Fibroblast of the aortic adventitia (primary cell): ENCODE measurements at regions not wholly inside any gene's neighbourhood (a gene's known extent, or its start where the extent isn't known, plus 50 kb on each side); places are given as distances from the start of the nearest gene placed in this dataset.

ENCODE experiments used
- DNase-seq: peaks from one replicate; pipeline ENCODE4 v3.0.0-alpha.2; 2010; ENCODE audit warnings: low read depth
- H3K4me3 ChIP-seq: 2 replicates; pipeline ENCODE4 v1.5.1; 2011; ENCODE audit warnings: low read depth, mild to moderate bottlenecking, control low read depth, low read length, moderate library complexity
- CTCF ChIP-seq: IDR thresholded peaks from 2 replicates; pipeline ENCODE4 v1.5.1; 2011; ENCODE audit warnings: mild to moderate bottlenecking, low read length, control low read depth, inconsistent platforms; ENCODE audit not compliant: insufficient read depth

GRCh38 chr17:27973258-27974044, 69.0 kb upstream of the NLK start:
- no peak overlapping the region for H3K4me3 ChIP-seq
- no peak for TF ChIP-seq CTCF
- DNase-seq, result no peak

- H3K4me3 ChIP-seq, result no peak overlapping the region
- TF ChIP-seq CTCF, result no peak
- no peak for DNase-seq
Measured at GRCh38 chr17:27974045-27974436, 68.4 kb upstream of the NLK start.

GRCh38 chr17:27974531-27975145, 67.8 kb upstream of the NLK start:
- no peak overlapping the region for H3K4me3 ChIP-seq
- TF ChIP-seq CTCF, result no peak
- DNase-seq, result no peak

GRCh38 chr17:27975146-27976011, 67.1 kb upstream of the NLK start:
- no peak overlapping the region for H3K4me3 ChIP-seq
- peak; percentile 26 for DNase-seq
- no peak for TF ChIP-seq CTCF

GRCh38 chr17:27976331-27976730, 66.1 kb upstream of the NLK start:
- TF ChIP-seq CTCF, result no peak
- no peak for DNase-seq

GRCh38 chr17:27977751-27978688, 64.5 kb upstream of the NLK start:
- no peak for DNase-seq
- H3K4me3 ChIP-seq, result no peak overlapping the region
- no peak for TF ChIP-seq CTCF

More at GRCh38 chr17:27976331-27976730, 66.1 kb upstream of the NLK start:
- no peak overlapping the region for H3K4me3 ChIP-seq
